HG03025 (cell line): ENCODE measurements at regions not wholly inside any gene's neighbourhood (a gene's known extent, or its start where the extent isn't known, plus 50 kb on each side); places are given as distances from the start of the nearest gene placed in this dataset.

Experiments used
- ATAC-seq: cut with Tn5 transposase; IDR thresholded peaks from one replicate; pipeline ENCODE4 v1.9.1; 2021; ENCODE audit warnings: mild to moderate bottlenecking, moderate library complexity; ENCODE audit not compliant: unreplicated experiment, low FRiP score

- no peak for ATAC-seq
Measured at GRCh38 chr12:132409495-132410295, 80.3 kb upstream of the FBRSL1 start.

GRCh38 chr12:132408626-132409494, 79.5 kb upstream of the GALNT9 start:
- no peak for ATAC-seq

GRCh38 chr12:132407992-132408391, 78.6 kb upstream of the GALNT9 start:
- no peak for ATAC-seq

- ATAC-seq: no peak
Measured at GRCh38 chr12:132407451-132407961, 78.1 kb upstream of the GALNT9 start.

- ATAC-seq: no peak
Measured at GRCh38 chr12:132406493-132407450, 77.4 kb upstream of the GALNT9 start.

- no peak for ATAC-seq
Measured at GRCh38 chr12:132405742-132406251, 76.4 kb upstream of the GALNT9 start.

GRCh38 chr12:132404951-132405741, 75.8 kb upstream of the GALNT9 start:
- no peak for ATAC-seq

GRCh38 chr12:132404435-132404855, 75.1 kb upstream of the GALNT9 start:
- ATAC-seq: no peak

GRCh38 chr12:132403636-132404434, 74.4 kb upstream of the GALNT9 start:
- no peak for ATAC-seq

- no peak for ATAC-seq
Measured at GRCh38 chr12:132402831-132403416, 73.5 kb upstream of the GALNT9 start.

GRCh38 chr12:132401982-132402381, 72.6 kb upstream of the GALNT9 start:
- ATAC-seq: no peak

GRCh38 chr12:132400011-132400641, 70.7 kb upstream of the GALNT9 start:
- no peak for ATAC-seq

GRCh38 chr12:132399092-132400010, 70.0 kb upstream of the GALNT9 start:
- ATAC-seq: no peak

- ATAC-seq: no peak
Measured at GRCh38 chr12:132398386-132398991, 69.1 kb upstream of the GALNT9 start.

GRCh38 chr12:132397934-132398385, 68.6 kb upstream of the GALNT9 start:
- no peak for ATAC-seq
